ENCODE measurements at regions not wholly inside any gene's neighbourhood (a gene's known extent, or its start where the extent isn't known, plus 50 kb on each side); places are given as distances from the start of the nearest gene placed in this dataset.

- no peak for DNase-seq
These were observed 431.8 kb upstream of the MC4R start for GRCh38 chr18:60804415-60804814.

DNA sequence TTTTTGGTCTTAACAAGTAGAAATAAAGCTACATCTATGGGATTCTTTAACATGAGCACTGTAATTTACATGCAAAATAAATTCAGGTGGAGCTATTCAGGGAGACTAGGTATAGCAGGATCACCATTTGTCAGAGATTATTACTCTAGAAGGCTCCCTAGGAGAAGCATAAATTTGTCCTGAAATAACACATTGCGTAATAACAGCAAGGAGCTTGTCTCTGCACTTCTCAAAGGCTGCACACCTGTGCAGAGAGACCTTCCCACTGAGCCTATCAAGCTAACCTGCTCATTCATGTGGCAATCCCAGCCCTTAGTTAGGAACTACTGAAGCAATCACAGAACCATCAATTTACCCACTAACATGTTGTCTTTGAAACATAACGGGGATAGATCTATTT, 437.4 kb upstream of the MC4R start:
- DNase-seq, result no peak

GRCh38 chr18:60812921-60813320, 440.3 kb upstream of the MC4R start:
- DNase-seq, result no peak

DNA sequence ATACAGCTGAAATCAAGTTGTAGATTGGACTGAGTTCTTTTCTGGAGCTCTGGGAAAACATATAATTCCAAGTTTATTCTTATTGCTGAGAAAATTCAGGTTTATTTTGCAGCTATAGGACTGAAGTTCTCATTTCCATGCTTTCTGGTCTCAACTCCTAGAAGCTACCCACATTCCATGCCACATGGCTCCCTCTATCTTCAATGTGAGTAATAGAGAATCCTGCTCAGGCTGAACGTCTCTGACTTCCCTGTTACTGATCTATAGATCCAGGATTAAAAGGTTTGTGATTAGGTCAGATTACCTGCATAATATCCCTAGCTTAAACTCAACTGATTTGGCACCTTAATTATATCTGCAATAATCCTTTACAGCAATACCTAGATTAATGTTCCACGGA, 453.8 kb upstream of the MC4R start:
- DNase-seq, result no peak

DNA sequence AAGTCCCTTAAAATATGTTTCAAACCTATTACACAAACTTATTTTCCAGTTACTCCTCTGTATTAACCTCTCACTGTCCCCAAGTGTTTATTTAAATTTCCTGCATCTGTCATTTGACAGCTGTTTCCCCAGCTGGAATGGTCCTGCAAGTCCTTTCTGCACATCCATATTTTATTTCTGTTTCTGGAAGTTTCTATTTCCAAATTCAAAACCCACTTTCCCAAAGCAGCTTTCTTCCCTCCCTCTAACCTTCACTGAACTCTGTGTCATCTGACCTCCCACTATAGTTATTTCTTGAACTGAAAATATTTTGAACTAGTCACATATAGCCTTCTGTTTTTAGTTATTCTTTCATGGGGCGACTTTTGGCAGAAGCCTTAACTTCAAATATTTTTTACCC, 459.4 kb upstream of the MC4R start:
- DNase-seq, result no peak

DNA sequence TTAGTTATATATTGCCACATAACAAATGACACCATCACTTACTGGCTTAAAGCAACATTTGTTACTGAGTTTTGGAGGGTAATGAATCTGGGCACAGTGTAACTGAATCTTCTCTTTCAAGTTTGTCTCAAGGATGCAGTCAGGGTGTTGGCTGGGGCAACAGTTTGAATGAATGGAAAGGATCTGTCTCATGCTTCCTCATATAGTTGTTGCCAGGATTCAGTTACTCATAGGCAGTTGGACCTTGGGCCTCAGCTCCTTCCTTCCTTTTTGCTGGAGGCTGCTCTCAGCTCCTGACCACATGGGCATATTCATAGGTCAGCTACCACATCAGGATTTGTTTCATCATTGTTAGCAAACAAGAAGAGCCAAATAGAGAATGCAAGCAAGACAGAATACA, 466.1 kb upstream of the MC4R start:
- no peak for DNase-seq

GRCh38 chr18:60846396-60846795, 473.8 kb upstream of the MC4R start:
- no peak for DNase-seq

DNA sequence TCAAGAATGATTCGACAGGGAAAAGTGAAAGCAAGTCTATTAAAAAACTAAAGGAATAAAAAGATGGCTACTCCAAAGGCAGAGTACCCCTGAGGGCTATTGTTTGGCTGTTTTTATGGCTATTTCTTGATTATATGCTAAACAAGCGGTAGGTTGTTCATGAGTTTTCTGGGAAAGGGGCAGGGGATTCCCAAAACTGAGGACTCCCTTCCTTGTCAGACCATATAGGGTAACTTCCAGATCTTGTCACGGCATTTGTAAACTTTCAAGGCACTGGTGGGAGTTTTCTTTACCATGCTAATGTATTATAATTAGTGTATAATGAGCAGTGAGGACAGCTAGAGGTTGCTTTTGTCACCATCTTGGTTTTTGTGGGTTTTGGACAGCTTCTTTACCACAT, 474.9 kb upstream of the MC4R start:
- no peak for DNase-seq

DNA sequence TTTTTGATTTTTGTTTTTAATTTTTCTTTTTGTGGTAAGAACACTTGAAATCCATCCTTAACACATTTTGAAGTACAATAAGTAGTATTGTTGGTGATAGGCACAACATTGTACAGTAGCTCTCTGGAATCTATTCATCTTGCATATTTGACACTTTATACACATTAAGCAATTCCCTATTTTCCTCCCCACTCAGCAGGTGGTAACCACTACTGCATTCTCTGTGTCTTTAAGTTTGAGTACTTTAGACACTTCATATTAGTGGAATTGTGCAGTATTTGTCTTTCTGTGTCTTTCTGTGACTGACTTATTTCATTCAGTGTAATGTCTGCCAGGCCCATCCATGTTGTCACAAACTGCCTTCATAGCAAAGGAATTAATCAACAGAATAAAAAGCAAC, 471.7 kb upstream of the CDH20 start:
- no peak for DNase-seq

- no peak for DNase-seq
These were observed 470.2 kb upstream of the CDH20 start for GRCh38 chr18:60862988-60863387.

GRCh38 chr18:60865801-60866200, 467.4 kb upstream of the CDH20 start:
- DNase-seq, result no peak

DNA sequence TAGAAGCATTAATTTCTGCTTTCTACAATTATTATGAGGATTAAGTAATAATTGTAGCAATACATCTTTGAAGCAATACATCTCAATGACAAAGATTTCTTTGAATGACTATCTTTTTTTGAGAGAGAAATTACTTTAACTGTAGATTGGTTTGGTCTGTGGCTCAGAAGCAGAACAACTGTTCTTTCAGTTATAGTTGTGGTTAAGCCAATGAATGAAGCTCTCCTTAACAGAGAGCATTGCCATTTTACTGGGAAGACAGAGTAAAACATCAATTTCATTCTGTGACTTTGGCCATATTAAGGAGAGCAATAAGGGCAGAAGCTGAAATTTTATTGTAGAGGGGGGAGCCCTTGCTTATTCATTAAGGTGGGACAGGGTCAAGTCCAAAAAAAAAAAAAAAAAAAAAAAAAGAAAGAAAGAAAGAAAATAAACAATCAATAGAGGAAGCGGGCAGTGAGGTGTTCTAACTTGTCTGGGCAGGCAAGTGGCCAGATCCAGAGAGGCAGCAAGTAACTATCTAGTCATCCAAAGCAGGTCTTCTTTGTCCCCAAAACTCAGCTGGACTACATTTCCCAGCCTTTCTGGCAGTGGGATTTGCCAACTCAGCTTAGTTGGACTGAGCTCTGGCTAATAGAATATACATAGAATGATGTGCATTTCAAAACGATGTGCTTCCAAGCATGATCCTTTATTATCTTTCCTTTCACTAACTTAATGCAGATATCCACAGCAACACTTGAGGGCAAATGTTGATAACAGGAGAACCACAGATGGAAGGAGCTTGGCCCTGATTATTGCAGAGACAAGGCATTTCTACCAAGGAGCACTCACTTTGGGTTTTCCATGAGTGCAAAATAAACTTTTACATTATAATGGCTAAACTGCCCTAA, 462.7 kb upstream of the CDH20 start:
- no peak for DNase-seq

GRCh38 chr18:60872434-60872833, 460.8 kb upstream of the CDH20 start:
- DNase-seq, result no peak

GRCh38 chr18:60873708-60874107, 459.5 kb upstream of the CDH20 start:
- no peak for DNase-seq

DNA sequence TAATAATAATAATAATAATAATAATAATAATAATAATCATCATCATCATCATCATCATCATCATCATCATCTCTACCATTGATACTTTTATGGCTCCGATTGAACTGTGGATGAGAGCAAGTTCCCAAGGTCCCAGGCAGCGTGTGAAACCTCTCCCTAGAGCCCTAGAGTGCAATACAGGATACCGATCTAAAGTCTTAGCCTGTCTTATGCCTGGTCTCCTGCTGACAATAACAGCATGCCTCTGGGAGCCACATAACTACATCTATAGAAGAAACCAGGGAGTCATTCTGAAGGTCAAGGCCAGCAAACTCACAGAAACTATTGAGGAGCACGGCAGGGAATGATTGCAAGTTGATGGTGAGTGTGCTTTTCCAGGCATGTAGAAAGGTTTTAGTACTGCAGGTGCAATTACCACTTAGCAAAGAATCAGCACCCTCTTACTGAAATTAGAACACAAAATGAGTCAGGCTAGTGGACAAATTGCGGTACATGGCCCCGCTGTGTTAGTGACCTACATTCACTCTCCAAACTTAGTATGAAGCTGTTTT, 457.2 kb upstream of the CDH20 start:
- no peak for DNase-seq

GRCh38 chr18:60880184-60880583, 453.0 kb upstream of the CDH20 start:
- DNase-seq, result no peak

- DNase-seq, result no peak
These were observed 449.6 kb upstream of the CDH20 start for GRCh38 chr18:60883587-60883986.

DNA sequence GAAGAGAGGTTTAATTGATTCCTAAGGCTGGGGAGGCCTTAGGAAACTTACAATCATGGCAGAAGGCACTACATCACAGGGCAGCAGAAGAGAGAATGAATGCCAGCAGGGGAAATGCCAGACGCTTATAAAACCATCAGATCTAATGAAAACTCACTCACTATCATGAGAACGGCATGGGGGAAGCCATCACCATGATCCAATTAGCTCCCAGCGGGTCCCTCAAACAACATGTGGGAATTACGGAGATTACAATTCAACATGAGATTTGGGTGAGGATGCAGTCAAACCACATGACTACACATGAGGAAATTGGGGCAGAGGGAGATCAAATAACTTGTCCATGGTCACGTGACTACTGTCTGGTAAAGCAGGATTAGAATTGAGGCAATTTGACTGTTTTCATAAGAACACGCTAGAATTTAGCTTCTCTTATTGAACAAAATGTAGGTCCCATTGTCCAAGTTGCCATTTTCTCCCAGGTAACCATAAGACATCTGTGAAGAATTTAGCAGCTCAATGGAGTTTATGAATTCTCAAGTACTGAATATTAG, 445.1 kb upstream of the CDH20 start:
- DNase-seq, result no peak

DNA sequence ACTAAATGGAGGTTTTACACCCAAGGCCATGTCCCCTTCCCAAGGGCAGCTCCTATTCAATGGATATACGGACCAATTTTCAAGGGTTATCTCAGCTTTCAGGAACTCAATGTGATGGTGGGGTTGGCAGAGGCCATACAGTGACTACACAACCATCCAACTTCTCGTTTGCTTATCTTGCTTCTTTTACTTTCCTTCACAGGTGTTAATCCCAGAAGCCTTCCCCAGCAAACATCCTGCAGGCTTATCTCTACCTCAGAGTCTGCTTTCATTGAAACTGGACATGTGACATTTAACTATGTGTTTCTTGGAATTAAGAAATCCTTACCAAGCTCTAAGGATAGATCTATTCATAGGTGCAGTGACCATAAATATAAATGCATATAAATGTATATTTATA, 443.8 kb upstream of the CDH20 start:
- DNase-seq, result no peak

DNA sequence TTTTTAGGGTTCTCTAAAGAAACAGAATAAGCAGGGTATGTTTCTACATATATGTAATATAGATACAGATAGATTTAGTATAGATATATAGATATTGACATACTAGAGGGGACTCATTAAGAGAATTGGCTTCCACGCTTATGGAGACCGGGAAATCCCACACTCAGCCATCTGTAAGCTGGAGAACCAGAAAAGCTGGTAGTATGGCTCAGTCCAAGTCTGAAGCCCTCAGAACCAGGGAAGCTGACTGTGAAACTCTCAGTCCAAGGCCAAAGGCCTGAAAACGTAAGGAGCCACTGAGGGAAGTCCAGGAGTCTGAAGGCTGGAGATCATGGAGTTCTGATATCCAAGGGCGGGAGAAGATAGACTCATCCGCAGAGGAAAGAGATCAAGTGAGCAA, 441.3 kb upstream of the CDH20 start:
- no peak for DNase-seq

- DNase-seq, result no peak
These were observed 440.8 kb upstream of the CDH20 start for GRCh38 chr18:60892441-60892840.

DNA sequence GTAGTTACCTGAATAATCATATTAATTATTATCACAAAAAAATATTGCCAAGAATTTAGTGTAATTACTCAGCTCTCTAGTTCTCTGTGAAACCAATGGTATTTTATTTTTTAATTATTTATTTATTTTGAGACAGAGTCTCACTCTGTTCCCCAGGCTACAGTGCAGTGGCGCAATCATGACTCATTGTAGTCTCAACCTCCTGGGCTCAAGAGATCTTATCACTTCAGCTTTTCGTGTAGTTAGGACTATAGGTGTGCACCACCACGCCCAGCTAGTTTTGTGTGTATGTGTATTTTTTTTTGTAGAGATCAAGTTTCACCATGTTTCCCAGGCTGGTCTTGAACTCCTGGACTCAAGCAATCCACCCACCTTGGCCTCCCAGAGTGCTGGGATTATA, 440.4 kb upstream of the CDH20 start:
- DNase-seq, result no peak

DNA sequence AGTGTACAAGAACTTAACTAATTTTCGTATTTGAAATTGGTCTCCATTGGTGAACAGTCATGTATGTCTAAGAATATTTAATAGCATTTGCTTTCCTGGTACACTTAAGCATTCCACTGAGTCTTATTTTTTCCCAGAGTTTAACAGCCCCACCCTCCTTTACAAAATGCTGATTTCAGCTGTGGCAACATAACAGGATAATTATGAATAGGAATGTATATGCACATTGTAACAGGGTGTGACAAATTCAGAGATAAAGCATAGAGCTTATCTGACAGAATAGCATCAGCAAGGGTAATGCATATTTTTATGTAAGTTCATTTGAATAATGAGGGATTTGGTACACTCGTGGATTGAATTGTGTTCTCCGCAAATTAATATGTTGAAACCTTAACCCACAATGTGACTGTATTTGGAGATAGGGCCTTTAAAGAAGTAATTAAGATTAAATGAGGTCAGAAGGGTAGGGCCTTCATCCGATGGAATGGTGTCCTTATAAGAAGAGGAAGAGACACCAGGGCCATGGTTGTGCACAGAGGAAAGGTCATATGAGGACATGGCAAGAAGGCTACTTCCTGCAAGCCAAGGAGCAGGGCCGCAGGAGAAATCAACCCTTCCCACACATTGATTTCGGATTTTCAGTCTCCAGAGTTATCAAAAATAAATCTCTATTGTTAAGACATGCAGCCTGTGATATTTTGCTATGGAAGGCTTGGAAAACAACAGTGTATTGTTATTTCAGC, 439.7 kb upstream of the CDH20 start:
- no peak for DNase-seq
